Hepatocyte (in vitro differentiated cells): ENCODE measurements at regions not wholly inside any gene's neighbourhood (a gene's known extent, or its start where the extent isn't known, plus 50 kb on each side); places are given as distances from the start of the nearest gene placed in this dataset.

Experiments
- DNase-seq: peaks from one replicate; pipeline ENCODE4 v3.0.0-alpha.2; 2016; ENCODE audit warnings: low spot score
- H2AFZ ChIP-seq: fragments of 200-600 bp; sonication (generic); 2 replicates; pipeline ENCODE4 v1.6.0; 2016; ENCODE audit warnings: antibody characterized with exemption, mild to moderate bottlenecking
- H3K27ac ChIP-seq: fragments of 200-600 bp; sonication (generic); 2 replicates; pipeline ENCODE4 v1.5.1; 2016; ENCODE audit warnings: mild to moderate bottlenecking
- H3K27me3 ChIP-seq: fragments of 200-600 bp; sonication (generic); 2 replicates; pipeline ENCODE4 v1.6.1; 2016
- H3K36me3 ChIP-seq: fragments of 200-600 bp; sonication (generic); replicated peaks from 2 replicates; pipeline ENCODE4 v1.5.1; 2016; ENCODE audit warnings: low read depth; ENCODE audit not compliant: insufficient read depth
- H3K4me1 ChIP-seq: fragments of 200-600 bp; sonication (generic); 2 replicates; pipeline ENCODE4 v1.5.1; 2016; ENCODE audit warnings: mild to moderate bottlenecking, moderate library complexity; ENCODE audit not compliant: insufficient read depth
- H3K4me2 ChIP-seq: fragments of 200-600 bp; sonication (generic); 2 replicates; pipeline ENCODE4 v1.6.0; 2016
- H3K4me3 ChIP-seq: fragments of 200-600 bp; sonication (generic); 2 replicates; pipeline ENCODE4 v1.5.1; 2016; ENCODE audit warnings: mild to moderate bottlenecking
- H3K79me2 ChIP-seq: fragments of 200-600 bp; sonication (generic); 2 replicates; pipeline ENCODE4 v1.6.0; 2017; ENCODE audit warnings: mild to moderate bottlenecking
- H3K9me2 ChIP-seq: fragments of 200-600 bp; sonication (generic); replicated peaks from 2 replicates; pipeline ENCODE4 v1.6.0; 2017; ENCODE audit warnings: mild to moderate bottlenecking; ENCODE audit not compliant: insufficient read depth
- H3K9me3 ChIP-seq: fragments of 200-600 bp; sonication (generic); 2 replicates; pipeline ENCODE4 v1.5.1; 2016; ENCODE audit warnings: low read depth, mild to moderate bottlenecking
- H4K20me1 ChIP-seq: fragments of 200-600 bp; sonication (generic); 2 replicates; pipeline ENCODE4 v1.6.0; 2016; ENCODE audit warnings: mild to moderate bottlenecking; ENCODE audit not compliant: insufficient read depth, poor library complexity, severe bottlenecking
- EZH2 ChIP-seq: fragments of 200-600 bp; sonication (generic); IDR thresholded peaks from 2 replicates; pipeline ENCODE4 v1.6.1; 2016; ENCODE audit warnings: antibody characterized with exemption, mild to moderate bottlenecking, borderline replicate concordance
- EZH2phosphoT487 ChIP-seq: fragments of 200-600 bp; sonication (generic); IDR thresholded peaks from one replicate; pipeline ENCODE4 v1.6.1; 2018; ENCODE audit warnings: antibody characterized with exemption, mild to moderate bottlenecking, low read depth, moderate library complexity; ENCODE audit not compliant: unreplicated experiment, severe bottlenecking
- WGBS: methylation state at CpG from one replicate; pipeline ENCODE4 v1.1.6; 2016; ENCODE audit warnings: low lambda C conversion rate; ENCODE audit errors: missing lambda C conversion rate; 5-methylcytosine and 5-hydroxymethylcytosine counted together
- TF ChIP-seq, protein P1 (sequence below): fragments of 200-600 bp; sonication (generic); IDR thresholded peaks from 2 replicates; pipeline ENCODE4 v1.5.1; 2016; ENCODE audit warnings: antibody characterized with exemption, mild to moderate bottlenecking; ENCODE audit not compliant: poor library complexity

DNA sequence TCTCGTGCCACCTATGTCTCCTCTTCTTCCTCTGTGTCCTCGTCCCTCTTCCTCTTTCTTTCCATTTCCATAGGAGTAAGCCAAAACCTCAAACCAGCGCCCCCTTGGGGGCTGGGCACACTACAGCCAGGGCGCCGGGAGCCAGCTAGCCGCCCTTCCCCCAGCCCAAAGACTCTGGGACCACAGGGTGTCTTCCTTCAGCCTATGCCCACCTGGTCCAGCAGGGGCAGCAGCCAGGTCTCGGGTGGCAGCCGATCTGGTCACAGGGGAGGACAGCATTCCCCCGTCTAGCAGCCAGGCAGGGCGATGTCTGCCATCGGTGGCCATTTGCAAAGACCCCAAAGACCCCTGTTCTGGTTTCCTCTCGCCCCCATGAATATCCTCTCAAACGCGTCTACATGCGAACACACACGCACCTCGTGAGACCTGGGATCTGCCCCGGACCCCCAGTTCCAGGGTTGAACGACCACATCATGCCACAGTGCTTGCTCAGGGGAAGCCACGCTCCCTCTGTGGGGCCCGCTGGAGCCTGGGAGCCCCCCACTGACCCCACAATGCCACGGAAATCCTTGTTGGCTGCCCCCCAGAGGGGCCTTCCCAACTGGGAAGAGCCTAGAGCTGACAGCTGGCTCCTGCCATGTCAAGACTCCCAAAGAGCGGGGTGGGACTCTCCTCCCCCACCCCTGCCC lies 546.0 kb upstream of the CCDC179 start:
- Histone ChIP-seq H3K27me3 (no peaks in the 10 kb centered on the region), H3K9me3 (no peaks in the 10 kb centered on the region), H3K4me2 (no peak overlapping the region), H4K20me1 (no peaks in the 10 kb centered on the region), H3K4me1 (no peaks in the 10 kb centered on the region), H2AFZ (no peak overlapping the region), H3K36me3 (no peaks in the 10 kb centered on the region), H3K4me3 (no peak overlapping the region), H3K79me2 (no peaks in the 10 kb centered on the region), H3K27ac (no peak overlapping the region), H3K9me2 (no peaks in the 10 kb centered on the region)
- 94% methylated on average over 22 of the region's 23 CpGs for WGBS
- no peak for DNase-seq
- TF ChIP-seq, protein P1, sequence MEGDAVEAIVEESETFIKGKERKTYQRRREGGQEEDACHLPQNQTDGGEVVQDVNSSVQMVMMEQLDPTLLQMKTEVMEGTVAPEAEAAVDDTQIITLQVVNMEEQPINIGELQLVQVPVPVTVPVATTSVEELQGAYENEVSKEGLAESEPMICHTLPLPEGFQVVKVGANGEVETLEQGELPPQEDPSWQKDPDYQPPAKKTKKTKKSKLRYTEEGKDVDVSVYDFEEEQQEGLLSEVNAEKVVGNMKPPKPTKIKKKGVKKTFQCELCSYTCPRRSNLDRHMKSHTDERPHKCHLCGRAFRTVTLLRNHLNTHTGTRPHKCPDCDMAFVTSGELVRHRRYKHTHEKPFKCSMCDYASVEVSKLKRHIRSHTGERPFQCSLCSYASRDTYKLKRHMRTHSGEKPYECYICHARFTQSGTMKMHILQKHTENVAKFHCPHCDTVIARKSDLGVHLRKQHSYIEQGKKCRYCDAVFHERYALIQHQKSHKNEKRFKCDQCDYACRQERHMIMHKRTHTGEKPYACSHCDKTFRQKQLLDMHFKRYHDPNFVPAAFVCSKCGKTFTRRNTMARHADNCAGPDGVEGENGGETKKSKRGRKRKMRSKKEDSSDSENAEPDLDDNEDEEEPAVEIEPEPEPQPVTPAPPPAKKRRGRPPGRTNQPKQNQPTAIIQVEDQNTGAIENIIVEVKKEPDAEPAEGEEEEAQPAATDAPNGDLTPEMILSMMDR = no peak

- Histone ChIP-seq H2AFZ (no peak overlapping the region), H3K9me2 (no peaks in the 10 kb centered on the region), H3K27ac (no peak overlapping the region), H4K20me1 (no peaks in the 10 kb centered on the region), H3K36me3 (no peaks in the 10 kb centered on the region), H3K4me2 (no peak overlapping the region), H3K27me3 (no peaks in the 10 kb centered on the region), H3K9me3 (no peaks in the 10 kb centered on the region), H3K4me3 (no peak overlapping the region), H3K4me1 (no peaks in the 10 kb centered on the region), H3K79me2 (no peaks in the 10 kb centered on the region)
- 90% methylated on average over 1 of the region's 1 CpG for WGBS
- no peak for DNase-seq
- TF ChIP-seq, protein P1 = no peak
- no peak for TF ChIP-seq EZH2
Measured at GRCh38 chr11:23413057-23413456, 552.8 kb upstream of the CCDC179 start.

- no peak overlapping the region for H2AFZ ChIP-seq
- no peaks in the 10 kb centered on the region for H3K27me3 ChIP-seq
- H4K20me1 ChIP-seq = no peaks in the 10 kb centered on the region
- H3K27ac ChIP-seq = no peak overlapping the region
- no peak overlapping the region for H3K4me2 ChIP-seq
- no peaks in the 10 kb centered on the region for H3K4me1 ChIP-seq
- 60% methylated on average over 4 of the region's 4 CpGs for WGBS
- no peaks in the 10 kb centered on the region for H3K9me2 ChIP-seq
- TF ChIP-seq EZH2phosphoT487 = no peak
- TF ChIP-seq, protein P1 = no peak
- TF ChIP-seq EZH2 = no peak
- H3K9me3 ChIP-seq = no peaks in the 10 kb centered on the region
- H3K36me3 ChIP-seq = no peaks in the 10 kb centered on the region
- no peak for DNase-seq
- no peaks in the 10 kb centered on the region for H3K79me2 ChIP-seq
- no peak overlapping the region for H3K4me3 ChIP-seq
Measured at GRCh38 chr11:23423104-23423503, 562.8 kb upstream of the CCDC179 start.

DNA sequence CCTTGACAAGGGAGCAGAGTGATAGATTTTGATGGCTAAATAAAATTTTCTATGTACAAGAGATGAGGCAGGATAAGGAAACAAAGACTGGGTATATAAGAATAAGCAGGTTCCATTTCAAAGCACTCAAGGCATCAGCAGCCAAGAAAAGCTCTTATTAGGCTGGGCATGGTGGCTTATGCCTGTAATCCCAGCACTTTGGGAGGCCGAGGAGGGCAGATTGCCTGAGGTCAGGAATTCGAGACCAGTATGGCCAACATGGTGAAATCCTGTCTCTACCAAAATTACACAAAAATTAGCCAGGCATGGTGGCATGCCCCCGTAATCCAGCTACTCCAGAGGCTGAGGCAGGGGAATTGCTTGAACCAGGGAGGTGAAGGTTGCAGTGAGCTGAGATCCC lies 563.4 kb upstream of the CCDC179 start:
- H3K36me3 ChIP-seq = no peaks in the 10 kb centered on the region
- H3K4me2 ChIP-seq = no peak overlapping the region
- H3K9me3 ChIP-seq = no peaks in the 10 kb centered on the region
- no peaks in the 10 kb centered on the region for H3K9me2 ChIP-seq
- H3K79me2 ChIP-seq = no peaks in the 10 kb centered on the region
- H2AFZ ChIP-seq = no peak overlapping the region
- H3K4me1 ChIP-seq = no peaks in the 10 kb centered on the region
- H3K27ac ChIP-seq = no peak overlapping the region
- TF ChIP-seq, protein P1 = no peak
- no peak for TF ChIP-seq EZH2phosphoT487
- no peak for TF ChIP-seq EZH2
- no peak for DNase-seq
- 68% methylated on average over 3 of the region's 3 CpGs for WGBS
- H3K4me3 ChIP-seq = no peak overlapping the region
- no peaks in the 10 kb centered on the region for H3K27me3 ChIP-seq
- no peaks in the 10 kb centered on the region for H4K20me1 ChIP-seq
